ENCODE measurements at regions not wholly inside any gene's neighbourhood (a gene's known extent, or its start where the extent isn't known, plus 50 kb on each side); places are given as distances from the start of the nearest gene placed in this dataset.

DNA sequence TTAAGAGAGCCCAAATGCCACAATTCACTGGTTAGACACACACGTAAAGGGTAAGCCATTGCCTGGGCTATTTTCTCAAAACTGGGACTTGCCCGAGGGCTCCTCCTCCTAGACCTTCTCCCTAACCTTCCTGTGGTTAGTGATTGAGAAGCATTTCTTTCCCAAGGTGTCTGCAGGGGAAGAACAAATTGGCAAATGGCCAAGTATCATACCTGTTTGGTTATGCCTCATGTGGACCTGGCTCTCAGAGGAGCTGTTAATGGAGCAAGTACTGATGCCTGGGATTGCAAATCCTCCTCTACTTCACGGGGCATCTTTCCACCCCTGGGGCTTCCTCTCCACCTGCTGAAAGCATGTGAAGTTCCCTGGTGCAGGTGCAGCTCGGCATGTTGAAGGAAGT lies 187.5 kb upstream of the CYRIA start:
- TF ChIP-seq EP300 (IDR thresholded peaks at IDR 0.05): no peak
- Histone ChIP-seq H3K27ac (no peak overlapping the region), H3K4me3 (no peak overlapping the region), H3K27me3 (no peaks in the 10 kb centered on the region), H3K4me1 (no peaks in the 10 kb centered on the region), H3K9me3 (no peaks in the 10 kb centered on the region), H3K36me3 (no peaks in the 10 kb centered on the region)
- WGBS, 5 donors: 68 to 89% (median 84%) methylated on average over 3 to 4 of the region's 4 CpGs
- DNase-seq: no peak
- intact Hi-C loops (cut with DNase I; ENCODE audit: low total_unique reads): no loop called here

DNA sequence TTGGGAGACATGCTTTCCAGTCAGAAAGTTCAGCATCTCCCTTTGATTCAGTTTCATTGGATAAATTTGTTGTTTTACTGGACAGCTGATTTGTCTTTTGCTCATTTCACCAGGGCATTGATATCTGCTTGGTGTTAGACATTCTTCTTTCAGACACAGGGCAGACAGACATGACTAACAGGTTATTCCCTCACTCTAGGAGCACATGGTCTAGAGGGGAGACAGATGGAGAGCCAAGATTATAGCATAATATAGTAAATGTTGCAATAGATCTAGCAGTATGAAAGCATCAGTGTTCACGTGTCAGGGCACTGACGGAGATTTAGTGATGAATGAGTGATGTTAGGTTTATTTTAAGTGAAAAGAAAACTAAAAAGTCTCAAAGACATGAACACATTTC lies 187.0 kb upstream of the CYRIA start:
- DNase-seq: no peak
- H3K27ac ChIP-seq: no peak overlapping the region
- H3K9me3 ChIP-seq: no peaks in the 10 kb centered on the region
- H3K4me3 ChIP-seq: no peak overlapping the region
- TF ChIP-seq POLR2AphosphoS5 (IDR thresholded peaks at IDR 0.05) (no peak), POLR2A (IDR thresholded peaks at IDR 0.05) (no peak), EP300 (IDR thresholded peaks at IDR 0.05) (no peak)
- TF ChIP-seq, protein P1, sequence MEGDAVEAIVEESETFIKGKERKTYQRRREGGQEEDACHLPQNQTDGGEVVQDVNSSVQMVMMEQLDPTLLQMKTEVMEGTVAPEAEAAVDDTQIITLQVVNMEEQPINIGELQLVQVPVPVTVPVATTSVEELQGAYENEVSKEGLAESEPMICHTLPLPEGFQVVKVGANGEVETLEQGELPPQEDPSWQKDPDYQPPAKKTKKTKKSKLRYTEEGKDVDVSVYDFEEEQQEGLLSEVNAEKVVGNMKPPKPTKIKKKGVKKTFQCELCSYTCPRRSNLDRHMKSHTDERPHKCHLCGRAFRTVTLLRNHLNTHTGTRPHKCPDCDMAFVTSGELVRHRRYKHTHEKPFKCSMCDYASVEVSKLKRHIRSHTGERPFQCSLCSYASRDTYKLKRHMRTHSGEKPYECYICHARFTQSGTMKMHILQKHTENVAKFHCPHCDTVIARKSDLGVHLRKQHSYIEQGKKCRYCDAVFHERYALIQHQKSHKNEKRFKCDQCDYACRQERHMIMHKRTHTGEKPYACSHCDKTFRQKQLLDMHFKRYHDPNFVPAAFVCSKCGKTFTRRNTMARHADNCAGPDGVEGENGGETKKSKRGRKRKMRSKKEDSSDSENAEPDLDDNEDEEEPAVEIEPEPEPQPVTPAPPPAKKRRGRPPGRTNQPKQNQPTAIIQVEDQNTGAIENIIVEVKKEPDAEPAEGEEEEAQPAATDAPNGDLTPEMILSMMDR (IDR thresholded peaks at IDR 0.05): no peak
- no peaks in the 10 kb centered on the region for H3K36me3 ChIP-seq
- WGBS, 5 donors: 88 to 96% (median 93%) methylated on average over 2 of the region's 2 CpGs
- no peaks in the 10 kb centered on the region for H3K4me1 ChIP-seq
- intact Hi-C loops (cut with DNase I; ENCODE audit: low total_unique reads): no loop called here
- H3K27me3 ChIP-seq: no peaks in the 10 kb centered on the region

DNA sequence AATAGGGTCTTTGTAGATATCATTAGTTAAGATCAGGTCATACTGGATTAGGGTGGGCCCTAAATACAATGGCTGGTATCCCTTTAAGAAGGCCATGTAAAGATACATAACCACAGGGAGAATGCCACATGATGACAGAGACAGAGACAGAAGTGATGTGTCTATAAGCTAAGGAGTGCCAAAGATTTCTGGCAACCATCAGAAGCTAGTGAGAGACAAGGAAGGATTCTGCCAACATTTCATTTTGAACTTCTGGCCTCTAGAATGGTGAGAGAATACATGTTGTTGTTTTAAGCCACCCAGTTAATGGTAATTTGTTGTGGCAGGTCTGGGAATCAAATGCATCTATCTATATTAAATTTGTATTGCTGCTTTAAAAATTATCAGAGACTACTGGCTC lies 185.5 kb upstream of the CYRIA start:
- no peak for DNase-seq
- H3K9me3 ChIP-seq: no peaks in the 10 kb centered on the region
- H3K36me3 ChIP-seq: no peaks in the 10 kb centered on the region
- no peak overlapping the region for H3K27ac ChIP-seq
- H3K4me1 ChIP-seq: no peaks in the 10 kb centered on the region
- no peaks in the 10 kb centered on the region for H3K27me3 ChIP-seq
- no peak for TF ChIP-seq EP300 (IDR thresholded peaks at IDR 0.05)
- TF ChIP-seq POLR2AphosphoS5 (IDR thresholded peaks at IDR 0.05): no peak
- TF ChIP-seq, protein P1 (IDR thresholded peaks at IDR 0.05): no peak
- TF ChIP-seq POLR2A (IDR thresholded peaks at IDR 0.05): no peak
- no peak overlapping the region for H3K4me3 ChIP-seq
- intact Hi-C loops (cut with DNase I; ENCODE audit: low total_unique reads): no loop called here

DNA sequence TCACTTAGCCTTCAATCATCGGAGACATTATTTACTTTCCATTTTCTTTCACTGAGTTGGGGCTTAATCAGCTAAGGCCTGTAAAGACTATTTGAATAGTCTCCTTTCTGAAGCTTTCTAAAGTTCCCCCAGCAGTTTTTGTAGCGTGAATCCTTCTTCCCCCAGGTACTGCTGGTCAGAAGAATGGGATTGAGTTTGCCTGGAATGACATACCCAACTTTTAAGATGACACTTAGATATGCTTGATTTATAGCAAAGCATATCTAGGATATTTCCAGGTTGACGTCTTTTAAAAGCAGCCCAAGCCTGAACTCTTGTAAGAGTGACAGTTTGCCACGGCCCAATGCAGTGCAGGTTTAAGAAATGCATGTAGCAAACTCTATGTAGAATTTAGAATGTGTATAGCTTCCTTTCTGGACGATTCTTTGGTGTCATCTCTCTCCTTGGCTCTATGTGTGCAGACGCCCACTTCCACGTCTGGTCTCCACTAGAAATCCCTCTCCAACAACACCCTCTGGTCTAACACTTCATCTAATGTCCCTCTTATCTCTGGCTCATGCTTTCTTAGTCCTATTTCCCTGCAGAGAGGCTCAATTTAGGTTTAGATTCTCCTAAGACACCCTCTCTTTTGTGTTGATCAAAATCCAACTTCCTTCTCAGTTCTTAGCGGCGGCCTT lies 175.0 kb upstream of the CYRIA start:
- DNase-seq: no peak
- 59 to 80% (median 62%) methylated on average over 9 of the region's 9 CpGs for WGBS, 5 donors
- Histone ChIP-seq H3K27me3 (no peaks in the 10 kb centered on the region), H3K4me3 (no peak overlapping the region), H3K36me3 (no peaks in the 10 kb centered on the region), H3K27ac (no peak overlapping the region), H3K9me3 (no peaks in the 10 kb centered on the region), H3K4me1 (no peaks in the 10 kb centered on the region)
- TF ChIP-seq POLR2AphosphoS5 (IDR thresholded peaks at IDR 0.05) (no peak), EP300 (IDR thresholded peaks at IDR 0.05) (no peak), POLR2A (IDR thresholded peaks at IDR 0.05) (no peak)
- TF ChIP-seq, protein P1 (IDR thresholded peaks at IDR 0.05): no peak
- intact Hi-C loops (cut with DNase I; ENCODE audit: low total_unique reads): no loop called here

DNA sequence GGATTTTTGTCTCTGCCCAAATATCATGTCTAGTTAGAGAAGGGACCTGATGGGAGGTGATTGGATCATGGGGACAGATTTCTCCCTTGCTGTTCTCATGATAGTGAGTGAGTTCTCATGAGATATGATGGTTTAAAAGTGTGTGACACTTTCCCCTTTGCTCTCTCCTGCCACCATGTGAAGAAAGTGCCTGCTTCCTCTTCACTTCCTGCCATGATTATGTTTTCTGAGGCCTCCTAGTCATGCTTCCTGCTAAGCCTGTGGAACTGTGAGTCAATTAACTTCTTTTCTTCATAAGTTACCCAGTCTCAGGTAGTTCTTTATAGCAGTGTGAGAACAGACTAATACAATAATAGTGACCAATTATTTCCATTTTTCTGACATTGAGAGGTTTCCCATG lies 167.3 kb upstream of the CYRIA start:
- no peak for DNase-seq
- intact Hi-C loops (cut with DNase I; ENCODE audit: low total_unique reads): no loop called here
- peaks cover 0 to 9% (median 0%) of the 10 kb centered on the region in 4 donors for H3K4me1 ChIP-seq
- no peaks in the 10 kb centered on the region for H3K9me3 ChIP-seq
- TF ChIP-seq EP300 (IDR thresholded peaks at IDR 0.05) (no peak), POLR2A (IDR thresholded peaks at IDR 0.05) (no peak), POLR2AphosphoS5 (IDR thresholded peaks at IDR 0.05) (no peak)
- TF ChIP-seq, protein P1 (IDR thresholded peaks at IDR 0.05): no peak
- H3K27me3 ChIP-seq: no peaks in the 10 kb centered on the region
- H3K4me3 ChIP-seq: no peak overlapping the region
- H3K36me3 ChIP-seq: no peaks in the 10 kb centered on the region
- H3K27ac ChIP-seq: no peak overlapping the region

Data from stomach (tissue), 8 donors.